H1 (cell line): ENCODE measurements at regions not wholly inside any gene's neighbourhood (a gene's known extent, or its start where the extent isn't known, plus 50 kb on each side); places are given as distances from the start of the nearest gene placed in this dataset.

Experiments used
- CTCF ChIA-PET: fragments of 300-600 bp; sonication (Branson Sonifier 250); formaldehyde crosslinking; loops from one replicate; lab custom pipeline; 2021; ENCODE audit not compliant: partially characterized antibody; lab: Charles Lee
- POLR2A ChIA-PET: fragments of 300-600 bp; sonication (Branson Sonifier 250); formaldehyde crosslinking; loops from one replicate; lab custom pipeline; 2021; ENCODE audit warnings: inconsistent platforms; ENCODE audit not compliant: partially characterized antibody; lab: Charles Lee
- DNase-seq, 2 experiments: peaks; one replicate each; pipeline versions ENCODE4 v3.0.0 to v3.0.0-alpha.2; 2010 to 2022; ENCODE audit warnings: low spot score in 2 of 2, low read depth in 1 of 2, mixed read lengths in 1 of 2
- FAIRE-seq: peaks from 2 replicates; lab custom pipeline; 2011; peaks lifted over from hg19 to GRCh38; lab: Jason Lieb, UNC
- H2AFZ ChIP-seq: 2 replicates; pipeline ENCODE4 v1.8.1; 2012; ENCODE audit warnings: low read length, inconsistent platforms
- H2AK5ac ChIP-seq: 2 replicates; pipeline ENCODE4 v1.6.1; 2013; ENCODE audit warnings: low read depth, low read length
- H2BK120ac ChIP-seq: replicated peaks from 2 replicates; pipeline ENCODE3; 2013; ENCODE audit warnings: low read depth, low read length, inconsistent platforms
- H2BK12ac ChIP-seq: 2 replicates; pipeline ENCODE4 v1.6.1; 2013; ENCODE audit warnings: low read depth, low read length
- H2BK15ac ChIP-seq: 2 replicates; pipeline ENCODE4 v1.6.1; 2013; ENCODE audit warnings: low read length
- H2BK20ac ChIP-seq: 2 replicates; pipeline ENCODE4 v1.6.1; 2013; ENCODE audit warnings: low read length
- H2BK5ac ChIP-seq: 2 replicates; pipeline ENCODE4 v1.6.1; 2013; ENCODE audit warnings: low read depth, low read length
- H3K14ac ChIP-seq: 2 replicates; pipeline ENCODE4 v1.6.1; 2013; ENCODE audit warnings: inconsistent platforms; ENCODE audit not compliant: insufficient read length
- H3K18ac ChIP-seq: 2 replicates; pipeline ENCODE4 v1.6.1; 2013; ENCODE audit warnings: low read length; ENCODE audit errors: extremely low read depth
- H3K23ac ChIP-seq: 2 replicates; pipeline ENCODE4 v1.6.1; 2013; ENCODE audit warnings: inconsistent platforms; ENCODE audit not compliant: insufficient read length
- H3K23me2 ChIP-seq: 2 replicates; pipeline ENCODE4 v1.6.1; 2013; ENCODE audit warnings: low read depth, low read length
- H3K27ac ChIP-seq: 2 replicates; pipeline ENCODE4 v1.6.1; 2011; ENCODE audit warnings: low read depth, low read length, inconsistent platforms
- H3K27me3 ChIP-seq, 4 experiments: replicated peaks in 1 of 4; 1 replicate in 1 of 4; 2 replicates in 3 of 4; pipeline versions ENCODE4 v1.6.1 to v1.8.1; 2011 to 2013; ENCODE audit warnings: low read length in 3 of 4, mild to moderate bottlenecking in 3 of 4, inconsistent platforms in 2 of 4, mixed read lengths in 2 of 4, moderate library complexity in 1 of 4; ENCODE audit not compliant: control insufficient read depth in 3 of 4, insufficient read depth in 3 of 4; ENCODE audit errors: extremely low read depth in 1 of 4
- H3K36me3 ChIP-seq, 4 experiments: 2 replicates each; pipeline versions ENCODE4 v1.6.1 to v1.8.1; 2011 to 2013; ENCODE audit warnings: mild to moderate bottlenecking in 4 of 4, low read length in 3 of 4, moderate library complexity in 2 of 4, control low read depth in 1 of 4, inconsistent platforms in 1 of 4; ENCODE audit not compliant: insufficient read depth in 4 of 4, control insufficient read depth in 2 of 4
- H3K4ac ChIP-seq: replicated peaks from 2 replicates; pipeline ENCODE3; 2013; ENCODE audit warnings: low read length, low read depth, mixed read lengths, inconsistent platforms; ENCODE audit not compliant: insufficient read length
- H3K4me1 ChIP-seq, 4 experiments: replicated peaks in 1 of 4; 1 replicate in 1 of 4; 2 replicates in 3 of 4; pipeline versions ENCODE4 v1.6.1 to v1.8.1; 2011 to 2013; ENCODE audit warnings: low read length in 3 of 4, inconsistent platforms in 2 of 4, mixed read lengths in 1 of 4; ENCODE audit not compliant: insufficient read depth in 4 of 4, control insufficient read depth in 3 of 4
- H3K4me2 ChIP-seq, 2 experiments: 2 replicates each; pipeline versions ENCODE4 v1.6.1 to v1.8.1; 2011 to 2013; ENCODE audit warnings: low read depth in 2 of 2, low read length in 2 of 2, control low read depth in 1 of 2, inconsistent platforms in 1 of 2, mild to moderate bottlenecking in 1 of 2; ENCODE audit not compliant: insufficient read depth in 1 of 2
- H3K4me3 ChIP-seq, 4 experiments: fragments of 200-600, 300-600 bp in 1 of 4; sonication (generic), shearing (Covaris generic), sonication (Bioruptor Twin) in 1 of 4; 2 replicates each; pipeline versions ENCODE4 v1.5.1 to v1.8.1; 2011 to 2016; ENCODE audit warnings: low read length in 4 of 4, low read depth in 3 of 4, control low read depth in 2 of 4, inconsistent platforms in 2 of 4, mild to moderate bottlenecking in 2 of 4, mixed read lengths in 1 of 4, moderate library complexity in 1 of 4; ENCODE audit not compliant: insufficient read depth in 2 of 4; ENCODE audit errors: extremely low read depth in 1 of 4
- H3K56ac ChIP-seq: replicated peaks from 2 replicates; pipeline ENCODE3; 2013; ENCODE audit warnings: low read depth, mild to moderate bottlenecking, mixed read lengths, low read length, inconsistent platforms; ENCODE audit not compliant: insufficient read length
- H3K79me1 ChIP-seq: 2 replicates; pipeline ENCODE4 v1.6.1; 2013; ENCODE audit warnings: low read depth, low read length, control low read depth
- H3K79me2 ChIP-seq, 2 experiments: 2 replicates each; pipeline versions ENCODE4 v1.6.1 to v1.8.1; 2012 to 2013; ENCODE audit warnings: low read length in 2 of 2, mild to moderate bottlenecking in 2 of 2, inconsistent platforms in 1 of 2; ENCODE audit not compliant: insufficient read depth in 2 of 2, control insufficient read depth in 1 of 2
- H3K9ac ChIP-seq, 4 experiments: replicated peaks in 1 of 4; 1 replicate in 1 of 4; 2 replicates in 3 of 4; pipeline versions ENCODE4 v1.6.1 to v1.8.1; 2011 to 2013; ENCODE audit warnings: low read depth in 3 of 4, low read length in 3 of 4, control low read depth in 2 of 4, mild to moderate bottlenecking in 2 of 4, moderate library complexity in 2 of 4, inconsistent platforms in 1 of 4; ENCODE audit errors: extremely low read depth in 1 of 4
- H3K9me3 ChIP-seq, 2 experiments: 2 replicates each; pipeline versions ENCODE4 v1.6.1 to v1.8.1; 2012 to 2013; ENCODE audit warnings: mild to moderate bottlenecking in 2 of 2, moderate library complexity in 2 of 2, control low read depth in 1 of 2, inconsistent platforms in 1 of 2, low read depth in 1 of 2, low read length in 1 of 2, mixed read lengths in 1 of 2; ENCODE audit not compliant: insufficient read depth in 2 of 2
- H4K20me1 ChIP-seq, 2 experiments: replicated peaks in 1 of 2; 2 replicates each; pipeline versions ENCODE3 to v1.8.1; 2011 to 2013; ENCODE audit warnings: inconsistent platforms in 2 of 2, low read length in 2 of 2, mild to moderate bottlenecking in 1 of 2; ENCODE audit not compliant: insufficient read depth in 2 of 2, control insufficient read depth in 1 of 2
- H4K5ac ChIP-seq: 2 replicates; pipeline ENCODE4 v1.6.1; 2013; ENCODE audit warnings: low read length, low read depth, mixed read lengths, inconsistent platforms; ENCODE audit not compliant: insufficient read length
- H4K8ac ChIP-seq: 2 replicates; pipeline ENCODE4 v1.8.0; 2013; ENCODE audit warnings: mild to moderate bottlenecking, moderate library complexity, low read length, inconsistent platforms; ENCODE audit not compliant: insufficient read depth; ENCODE audit errors: extremely low read depth
- H4K91ac ChIP-seq: replicated peaks from 2 replicates; pipeline ENCODE3; 2013; ENCODE audit warnings: low read length, mixed read lengths, inconsistent platforms; ENCODE audit not compliant: insufficient read length
- SIX5 ChIP-seq: IDR thresholded peaks from 2 replicates; pipeline ENCODE4 v1.6.1; 2011; ENCODE audit warnings: mild to moderate bottlenecking, low read depth, low read length
- TAF1 ChIP-seq: IDR thresholded peaks from 2 replicates; pipeline ENCODE4 v1.6.1; 2011; ENCODE audit warnings: mild to moderate bottlenecking, low read depth, low read length
- TF ChIP-seq, protein P1 (sequence below): IDR thresholded peaks from 2 replicates; pipeline ENCODE4 v1.6.1; 2011; ENCODE audit warnings: low read depth, mild to moderate bottlenecking, low read length; ENCODE audit not compliant: insufficient read depth

DNA sequence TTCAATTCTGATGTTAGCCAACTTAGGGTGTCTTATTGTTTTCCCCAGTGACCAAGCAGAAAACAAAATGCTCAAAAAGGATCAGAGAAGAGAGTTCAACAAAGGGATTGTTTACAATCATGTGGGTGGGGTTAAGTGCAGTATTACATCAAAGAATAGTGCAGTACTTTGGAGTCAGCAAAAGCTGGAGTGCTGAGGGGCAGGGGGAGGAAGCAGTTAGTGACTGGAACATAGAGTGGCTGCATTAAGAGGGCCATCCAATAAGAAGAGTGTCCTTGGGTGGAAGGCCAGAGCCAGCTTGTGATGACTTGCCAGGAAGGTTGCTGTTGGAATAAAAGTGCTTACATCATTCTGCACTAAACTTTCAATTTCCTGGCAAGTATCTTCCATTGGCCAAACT is 175.5 kb downstream of the CYYR1 start:
- Histone ChIP-seq H2AFZ (no peak overlapping the region), H2BK15ac (no peak overlapping the region), H4K5ac (no peak overlapping the region), H3K56ac (no peak overlapping the region), H3K4me2 (no peak overlapping the region), H2BK5ac (no peak overlapping the region), H3K23me2 (no peaks in the 10 kb centered on the region), H3K27me3 (no peaks in the 10 kb centered on the region), H3K18ac (no peak overlapping the region), H3K27ac (no peak overlapping the region), H4K8ac (no peak overlapping the region), H3K9ac (no peak overlapping the region), H3K9me3 (0 out of 4 replicates have a peak, but pooled peaks cover 0 to 2% of the 10 kb centered on the region in 2 experiments), H4K20me1 (no peaks in the 10 kb centered on the region), H3K23ac (no peak overlapping the region), H2BK20ac (no peak overlapping the region), H3K4ac (no peak overlapping the region), H2BK120ac (no peak overlapping the region), H4K91ac (no peak overlapping the region), H3K79me1 (no peaks in the 10 kb centered on the region), H2AK5ac (no peak overlapping the region), H3K4me1 (no peaks in the 10 kb centered on the region), H2BK12ac (no peak overlapping the region), H3K36me3 (no peaks in the 10 kb centered on the region), H3K79me2 (no peaks in the 10 kb centered on the region), H3K4me3 (no peak overlapping the region), H3K14ac (no peak overlapping the region)
- POLR2A ChIA-PET, result no interaction called here
- FAIRE-seq, result no peak
- DNase-seq, result no peak
- TF ChIP-seq TAF1, result no peak
- no peak for TF ChIP-seq SIX5
- TF ChIP-seq, protein P1, sequence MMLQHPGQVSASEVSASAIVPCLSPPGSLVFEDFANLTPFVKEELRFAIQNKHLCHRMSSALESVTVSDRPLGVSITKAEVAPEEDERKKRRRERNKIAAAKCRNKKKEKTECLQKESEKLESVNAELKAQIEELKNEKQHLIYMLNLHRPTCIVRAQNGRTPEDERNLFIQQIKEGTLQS, result no peak
- TF ChIP-seq, all 59 proteins: peak for 0
- CTCF ChIA-PET, result no interaction called here
